Trophoblast cell (in vitro differentiated cells and primary cell): ENCODE measurements at regions not wholly inside any gene's neighbourhood (a gene's known extent, or its start where the extent isn't known, plus 50 kb on each side); places are given as distances from the start of the nearest gene placed in this dataset.

ENCODE experiments used
- DNase-seq, 2 donors: peaks; one replicate each; pipeline ENCODE4 v3.0.0-alpha.2; 2016
- H2AFZ ChIP-seq: 2 replicates; pipeline ENCODE4 v1.6.1; 2013; ENCODE audit warnings: low read length, moderate library complexity, mild to moderate bottlenecking; ENCODE audit not compliant: insufficient read depth, poor library complexity
- H2AK5ac ChIP-seq: 2 replicates; pipeline ENCODE4 v1.6.1; 2013; ENCODE audit warnings: mild to moderate bottlenecking, low read length
- H2BK120ac ChIP-seq: 2 replicates; pipeline ENCODE4 v1.6.1; 2013; ENCODE audit warnings: low read length, mild to moderate bottlenecking, moderate library complexity; ENCODE audit not compliant: insufficient read depth, poor library complexity
- H2BK12ac ChIP-seq: 2 replicates; pipeline ENCODE4 v1.6.1; 2013; ENCODE audit warnings: mild to moderate bottlenecking, low read length, moderate library complexity
- H2BK5ac ChIP-seq: 2 replicates; pipeline ENCODE4 v1.6.1; 2013; ENCODE audit warnings: low read length, low read depth, moderate library complexity, mild to moderate bottlenecking; ENCODE audit not compliant: poor library complexity
- H3K14ac ChIP-seq: 2 replicates; pipeline ENCODE4 v1.6.1; 2013; ENCODE audit warnings: mild to moderate bottlenecking, low read length
- H3K18ac ChIP-seq: 2 replicates; pipeline ENCODE4 v1.6.1; 2013; ENCODE audit warnings: mild to moderate bottlenecking, low read length
- H3K23ac ChIP-seq: 2 replicates; pipeline ENCODE4 v1.6.1; 2013; ENCODE audit warnings: low read length
- H3K27ac ChIP-seq: 2 replicates; pipeline ENCODE4 v1.5.1; 2013; ENCODE audit warnings: low read depth, mild to moderate bottlenecking, inconsistent platforms, low read length, moderate library complexity
- H3K27me3 ChIP-seq: 2 replicates; pipeline ENCODE4 v1.6.1; 2013; ENCODE audit warnings: inconsistent platforms, mild to moderate bottlenecking, low read length, moderate library complexity; ENCODE audit not compliant: insufficient read depth
- H3K36me3 ChIP-seq, 2 experiments: 1 replicate in 1 of 2; 2 replicates in 1 of 2; pipeline ENCODE4 v1.6.1; 2013; ENCODE audit warnings: low read length in 2 of 2, mild to moderate bottlenecking in 2 of 2, moderate library complexity in 1 of 2; ENCODE audit not compliant: insufficient read depth in 2 of 2, control insufficient read depth in 1 of 2
- H3K4ac ChIP-seq: 2 replicates; pipeline ENCODE4 v1.6.1; 2013; ENCODE audit warnings: low read depth, mild to moderate bottlenecking, low read length, moderate library complexity
- H3K4me1 ChIP-seq, 2 experiments: 1 replicate in 1 of 2; 2 replicates in 1 of 2; pipeline ENCODE4 v1.6.1; 2013; ENCODE audit warnings: low read length in 2 of 2, mild to moderate bottlenecking in 2 of 2, moderate library complexity in 1 of 2; ENCODE audit not compliant: insufficient read depth in 2 of 2, control insufficient read depth in 1 of 2
- H3K4me2 ChIP-seq: 2 replicates; pipeline ENCODE4 v1.6.1; 2013; ENCODE audit warnings: inconsistent platforms, mild to moderate bottlenecking, low read length, moderate library complexity
- H3K4me3 ChIP-seq: 2 replicates; pipeline ENCODE4 v1.5.1; 2013; ENCODE audit warnings: mild to moderate bottlenecking, low read depth, low read length, inconsistent platforms
- H3K79me1 ChIP-seq: one replicate; pipeline ENCODE4 v1.6.1; 2013; ENCODE audit warnings: low read length
- H3K79me2 ChIP-seq: 2 replicates; pipeline ENCODE4 v1.6.1; 2013; ENCODE audit warnings: low read length, mild to moderate bottlenecking; ENCODE audit not compliant: control insufficient read depth, insufficient read depth, poor library complexity
- H3K9ac ChIP-seq: 2 replicates; pipeline ENCODE4 v1.6.1; 2013; ENCODE audit warnings: mild to moderate bottlenecking, low read length
- H3K9me3 ChIP-seq: 2 replicates; pipeline ENCODE4 v1.6.1; 2013; ENCODE audit warnings: low read depth, mild to moderate bottlenecking, control low read depth, inconsistent platforms, low read length; ENCODE audit not compliant: insufficient read depth
- H4K12ac ChIP-seq: 2 replicates; pipeline ENCODE4 v1.6.1; 2013; ENCODE audit warnings: low read depth, mild to moderate bottlenecking, low read length, moderate library complexity
- H4K8ac ChIP-seq: 2 replicates; pipeline ENCODE4 v1.6.1; 2013; ENCODE audit warnings: low read depth, mild to moderate bottlenecking, low read length, moderate library complexity
- H4K91ac ChIP-seq: one replicate; pipeline ENCODE4 v1.6.1; 2013; ENCODE audit warnings: low read depth, mild to moderate bottlenecking, low read length, moderate library complexity
- WGBS: extraction: QIAGEN DNeasy Blood & Tissue Kit; methylation state at CpG from one replicate; pipeline ENCODE4 v1.1.7; 2013; ENCODE audit warnings: missing lambda C conversion rate; ENCODE audit not compliant: insufficient read length, insufficient coverage; ENCODE audit errors: extremely low coverage; 5-methylcytosine and 5-hydroxymethylcytosine counted together

GRCh38 chr1:58133562-58133961 lies 413.0 kb downstream of the OMA1 start:
- Histone ChIP-seq H3K4ac (no peak overlapping the region), H3K79me1 (no peaks in the 10 kb centered on the region), H4K91ac (no peak overlapping the region), H3K27me3 (no peaks in the 10 kb centered on the region), H3K36me3 (no peaks in the 10 kb centered on the region), H3K4me2 (no peak overlapping the region), H3K27ac (no peak overlapping the region), H3K4me3 (no peak overlapping the region), H3K14ac (no peak overlapping the region), H3K9ac (no peak overlapping the region), H3K4me1 (no peaks in the 10 kb centered on the region), H3K18ac (no peak overlapping the region), H2AFZ (no peak overlapping the region), H3K9me3 (no peaks in the 10 kb centered on the region), H2BK5ac (no peak overlapping the region), H4K12ac (no peak overlapping the region), H2BK12ac (no peak overlapping the region), H3K79me2 (no peaks in the 10 kb centered on the region), H4K8ac (no peak overlapping the region), H3K23ac (no peak overlapping the region), H2BK120ac (no peak overlapping the region), H2AK5ac (no peak overlapping the region)
- DNase-seq = no peak

DNA sequence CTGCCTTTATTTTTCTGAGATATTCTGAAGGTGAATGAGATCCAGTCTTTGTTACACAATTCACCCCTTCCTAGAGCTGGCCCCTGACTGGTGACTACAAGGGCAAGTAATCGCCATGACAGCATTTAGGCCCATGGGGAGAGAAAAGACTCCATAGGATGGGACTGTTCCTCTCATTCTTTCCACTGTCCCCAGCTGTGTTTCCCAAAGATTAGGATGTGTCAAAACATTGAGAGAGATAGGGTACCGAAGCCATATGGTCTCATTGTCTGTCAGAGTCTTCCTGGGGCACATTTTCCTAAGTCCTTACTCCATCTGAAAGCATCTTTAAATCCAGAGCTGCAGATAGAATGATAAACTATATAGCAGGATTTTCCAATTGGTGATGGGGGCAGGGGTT lies 423.5 kb downstream of the OMA1 start:
- no CpG with 5 or more reads among the region's 2 CpGs for WGBS
- Histone ChIP-seq H3K4me2 (no peak overlapping the region), H4K8ac (no peak overlapping the region), H3K14ac (no peak overlapping the region), H3K27me3 (no peaks in the 10 kb centered on the region), H3K36me3 (no peaks in the 10 kb centered on the region), H4K91ac (no peak overlapping the region), H2BK5ac (no peak overlapping the region), H3K4ac (no peak overlapping the region), H2BK120ac (no peak overlapping the region), H3K18ac (no peak overlapping the region), H3K9me3 (no peaks in the 10 kb centered on the region), H3K79me1 (no peaks in the 10 kb centered on the region), H2AK5ac (no peak overlapping the region), H3K9ac (no peak overlapping the region), H2AFZ (no peak overlapping the region), H3K79me2 (no peaks in the 10 kb centered on the region), H2BK12ac (no peak overlapping the region), H3K23ac (no peak overlapping the region), H3K4me1 (no peaks in the 10 kb centered on the region), H3K27ac (no peak overlapping the region), H3K4me3 (no peak overlapping the region), H4K12ac (no peak overlapping the region)
- DNase-seq = no peak

- Histone ChIP-seq H3K4me3 (no peak overlapping the region), H3K9ac (no peak overlapping the region), H3K79me2 (no peaks in the 10 kb centered on the region), H3K27me3 (no peaks in the 10 kb centered on the region), H4K8ac (no peak overlapping the region), H4K12ac (no peak overlapping the region), H3K27ac (no peak overlapping the region), H4K91ac (no peak overlapping the region), H2BK12ac (no peak overlapping the region), H3K14ac (no peak overlapping the region), H3K4me2 (no peak overlapping the region), H2AFZ (no peak overlapping the region), H2BK5ac (no peak overlapping the region), H2BK120ac (no peak overlapping the region), H3K18ac (no peak overlapping the region), H3K79me1 (no peaks in the 10 kb centered on the region), H2AK5ac (no peak overlapping the region), H3K9me3 (no peaks in the 10 kb centered on the region), H3K36me3 (no peaks in the 10 kb centered on the region), H3K4me1 (no peaks in the 10 kb centered on the region), H3K23ac (no peak overlapping the region), H3K4ac (no peak overlapping the region)
- no CpG with 5 or more reads among the region's 2 CpGs for WGBS
- no peak for DNase-seq
Observed at GRCh38 chr1:58119971-58120370, 426.6 kb downstream of the OMA1 start.

- H3K9ac ChIP-seq = no peak overlapping the region
- H3K23ac ChIP-seq = no peak overlapping the region
- no peak for DNase-seq
- no peaks in the 10 kb centered on the region for H3K9me3 ChIP-seq
- H3K4me1 ChIP-seq = no peaks in the 10 kb centered on the region
- H2AK5ac ChIP-seq = no peak overlapping the region
- no peak overlapping the region for H4K8ac ChIP-seq
- no peaks in the 10 kb centered on the region for H3K79me2 ChIP-seq
- H2BK120ac ChIP-seq = no peak overlapping the region
- no peaks in the 10 kb centered on the region for H3K79me1 ChIP-seq
- H2AFZ ChIP-seq = no peak overlapping the region
- H2BK5ac ChIP-seq = no peak overlapping the region
- no peak overlapping the region for H3K18ac ChIP-seq
- no peak overlapping the region for H3K4me2 ChIP-seq
- H3K4ac ChIP-seq = no peak overlapping the region
- H3K27me3 ChIP-seq = no peaks in the 10 kb centered on the region
- H4K12ac ChIP-seq = no peak overlapping the region
- no peak overlapping the region for H2BK12ac ChIP-seq
- no peak overlapping the region for H3K14ac ChIP-seq
- H3K27ac ChIP-seq = no peak overlapping the region
- H3K36me3 ChIP-seq = no peaks in the 10 kb centered on the region
- H3K4me3 ChIP-seq = no peak overlapping the region
- H4K91ac ChIP-seq = no peak overlapping the region
Observed at GRCh38 chr1:58116284-58116683, 430.2 kb downstream of the OMA1 start.
